GM18508 (cell line): ENCODE measurements at regions not wholly inside any gene's neighbourhood (a gene's known extent, or its start where the extent isn't known, plus 50 kb on each side); places are given as distances from the start of the nearest gene placed in this dataset.
"Not testable (repeated sequence)": the region's sequence is repeated elsewhere in the genome, so short reads cannot be mapped to it uniquely, and the experiment has no call there.

Experiments
- ATAC-seq: cut with Tn5 transposase; IDR thresholded peaks from one replicate; pipeline ENCODE4 v1.9.1; 2021; ENCODE audit warnings: moderate number of reproducible peaks; ENCODE audit not compliant: insufficient read depth, unreplicated experiment

DNA sequence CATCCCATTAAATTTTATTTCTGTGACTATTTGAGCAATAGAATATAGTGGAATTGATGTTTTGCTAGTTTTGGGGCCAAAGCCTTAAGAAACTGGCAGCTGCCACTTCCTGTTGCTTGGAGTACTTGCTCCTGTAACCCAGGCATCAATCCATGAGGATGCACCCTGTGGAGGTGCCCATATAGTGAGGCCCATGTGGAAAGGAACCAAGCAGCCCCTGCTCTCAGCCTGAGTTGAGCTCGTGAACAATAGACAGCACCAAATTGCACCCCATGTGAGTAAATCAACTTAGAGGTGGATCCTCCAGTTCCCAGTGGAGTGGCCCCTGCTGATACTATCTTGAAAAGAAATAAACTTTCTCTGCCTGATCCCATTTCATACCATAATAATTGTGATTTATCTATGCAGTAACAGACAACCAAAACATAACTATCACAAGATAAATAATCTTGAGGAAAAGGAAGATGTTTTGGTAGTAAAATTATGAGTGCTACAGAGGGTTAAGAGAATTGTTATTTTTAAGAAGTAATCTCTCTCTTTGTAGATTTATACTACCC, 481.9 kb downstream of the TBC1D32 start:
- no peak for ATAC-seq

DNA sequence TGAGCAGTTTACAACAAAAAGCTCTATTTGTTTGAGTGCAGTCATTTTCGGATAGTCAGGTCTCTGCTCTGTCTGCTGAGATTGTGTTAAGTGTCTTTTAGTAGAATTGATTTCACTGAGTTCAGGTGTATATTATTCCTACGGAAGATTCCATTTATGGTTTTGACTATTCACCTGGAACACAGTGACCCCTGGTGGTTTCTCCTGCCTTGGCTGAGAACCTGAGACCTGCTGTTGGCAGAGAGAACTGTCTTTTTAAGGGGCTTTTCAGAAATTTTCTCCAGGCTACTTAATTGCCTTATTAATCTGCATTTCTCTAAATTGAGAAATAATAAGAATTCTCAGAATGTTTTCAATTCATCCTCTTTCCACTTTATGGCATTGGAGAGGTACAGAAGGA, 508.0 kb downstream of the TBC1D32 start:
- ATAC-seq: no peak

DNA sequence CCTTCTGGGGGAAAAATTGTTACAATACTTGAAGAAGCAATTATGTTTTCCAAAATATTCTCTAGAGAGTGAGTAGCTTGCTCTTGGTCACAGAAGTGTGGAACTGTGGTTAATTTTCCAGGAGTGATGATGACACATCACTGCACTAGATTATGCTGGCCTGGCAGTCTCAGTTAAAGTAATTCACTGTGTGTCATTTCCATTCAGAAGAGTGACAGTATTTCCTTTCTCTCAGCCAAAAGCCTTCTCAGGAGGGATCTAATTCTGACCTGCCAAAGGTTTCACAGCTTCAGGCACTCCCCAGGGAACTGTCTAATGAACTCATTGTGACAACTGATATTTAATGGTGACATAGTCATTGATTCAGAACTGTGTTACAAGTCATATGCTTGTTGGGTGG, 517.5 kb downstream of the TBC1D32 start:
- no peak for ATAC-seq

DNA sequence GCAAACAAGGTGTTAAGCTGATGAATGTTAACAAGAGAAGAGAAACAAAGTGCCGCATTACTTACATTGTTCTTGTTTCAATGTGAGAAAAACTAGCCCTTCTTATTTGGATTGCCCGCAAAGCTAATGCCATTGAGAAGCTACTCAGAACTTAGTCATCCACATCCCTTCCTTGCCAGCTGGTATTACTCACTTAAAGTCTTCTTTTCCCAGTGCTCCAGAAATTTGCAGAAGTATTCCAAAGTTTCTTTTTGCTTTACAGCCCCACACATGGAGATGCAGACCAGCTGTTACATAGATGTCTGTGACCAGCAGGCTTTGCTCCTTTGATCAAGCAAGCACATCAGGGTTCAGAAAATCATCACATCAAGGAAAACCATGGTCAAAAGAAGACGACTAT, 529.0 kb downstream of the TBC1D32 start:
- no peak for ATAC-seq

DNA sequence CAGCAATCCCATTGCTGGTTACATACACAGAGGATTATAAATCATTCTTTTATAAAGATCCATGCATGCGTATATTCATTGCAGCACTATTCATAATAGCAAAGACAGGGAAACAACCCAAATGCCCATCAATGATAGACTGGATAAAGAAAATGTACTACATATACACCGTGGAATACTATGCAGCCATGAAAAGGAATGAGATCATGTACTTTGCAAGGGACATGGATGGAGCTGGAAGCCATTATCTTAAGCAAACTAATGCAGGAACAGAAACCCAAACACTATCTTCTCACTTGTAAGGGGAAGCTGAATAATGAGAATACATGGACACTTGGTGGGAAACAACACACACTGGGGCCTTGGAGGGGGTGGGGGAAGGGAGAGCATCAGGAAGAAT, 529.7 kb downstream of the TBC1D32 start:
- ATAC-seq: no peak

DNA sequence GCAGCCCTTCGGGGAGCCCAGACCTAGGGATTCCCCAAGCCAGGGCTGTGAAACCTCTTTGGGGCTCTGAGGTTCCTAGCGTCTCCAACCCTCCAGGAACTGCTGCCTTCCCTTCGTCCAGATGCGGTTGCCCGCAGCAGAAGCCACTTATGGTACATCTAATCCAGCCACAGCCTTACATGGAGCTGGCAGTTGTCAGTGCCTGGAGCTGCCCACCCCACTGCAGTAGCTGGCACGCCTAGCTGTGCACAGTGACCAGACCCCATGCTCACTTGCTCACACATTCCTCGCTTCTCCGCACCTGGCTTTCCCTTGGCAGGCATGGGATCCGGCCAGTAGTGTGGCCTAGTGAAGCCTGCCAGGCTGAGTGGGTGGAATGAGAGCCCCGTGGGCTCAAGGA, 547.6 kb downstream of the TBC1D32 start:
- ATAC-seq: no peak

DNA sequence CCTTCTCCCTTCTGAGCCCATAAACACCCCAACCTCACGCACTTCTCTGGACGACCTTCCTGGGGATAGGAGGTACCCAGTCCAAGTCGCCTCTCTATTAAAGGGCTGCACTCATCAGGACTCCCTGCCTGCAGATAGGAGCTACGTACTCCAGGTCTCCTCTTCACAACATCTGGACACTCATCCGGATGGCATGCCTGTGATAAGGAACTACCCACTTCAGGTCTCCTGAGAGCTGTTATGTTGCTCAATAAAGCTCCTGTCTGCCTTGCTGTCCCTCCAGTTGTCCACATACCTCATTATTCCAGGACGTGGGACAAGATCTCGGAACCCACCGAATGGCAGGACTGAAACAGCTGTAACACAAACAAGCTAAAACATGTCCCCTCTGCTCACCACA, 548.0 kb downstream of the TBC1D32 start:
- ATAC-seq: no peak

DNA sequence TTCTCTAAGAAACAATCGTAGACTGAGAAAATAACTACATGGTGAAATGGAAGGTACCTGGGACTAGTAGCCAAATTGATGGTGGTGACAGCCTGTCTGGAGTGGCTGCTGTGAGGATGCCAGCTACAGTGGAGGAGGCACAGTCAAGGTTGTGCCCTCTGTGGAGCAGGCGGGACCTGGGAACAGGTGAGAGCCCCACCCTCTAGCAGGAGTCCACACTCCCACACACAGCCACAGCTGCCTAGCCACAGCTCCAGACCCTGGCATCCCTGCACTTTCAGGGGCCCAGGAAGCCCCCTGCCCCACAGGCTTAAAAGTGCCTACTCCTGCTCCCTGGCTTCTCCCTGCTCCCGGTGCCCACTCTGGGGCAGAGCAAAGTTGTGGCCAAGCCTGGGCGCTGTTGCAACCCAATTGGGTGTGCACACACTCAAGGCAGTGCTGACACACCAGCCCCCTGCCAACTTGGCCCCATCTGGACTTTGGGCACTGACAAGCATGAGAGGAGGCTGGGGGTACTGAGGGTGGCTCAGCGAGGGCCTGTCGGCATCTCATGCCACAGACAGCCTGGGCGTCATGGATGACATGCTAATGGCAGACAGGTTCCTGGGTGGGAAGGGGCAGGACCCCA, 548.7 kb downstream of the TBC1D32 start:
- no peak for ATAC-seq

DNA sequence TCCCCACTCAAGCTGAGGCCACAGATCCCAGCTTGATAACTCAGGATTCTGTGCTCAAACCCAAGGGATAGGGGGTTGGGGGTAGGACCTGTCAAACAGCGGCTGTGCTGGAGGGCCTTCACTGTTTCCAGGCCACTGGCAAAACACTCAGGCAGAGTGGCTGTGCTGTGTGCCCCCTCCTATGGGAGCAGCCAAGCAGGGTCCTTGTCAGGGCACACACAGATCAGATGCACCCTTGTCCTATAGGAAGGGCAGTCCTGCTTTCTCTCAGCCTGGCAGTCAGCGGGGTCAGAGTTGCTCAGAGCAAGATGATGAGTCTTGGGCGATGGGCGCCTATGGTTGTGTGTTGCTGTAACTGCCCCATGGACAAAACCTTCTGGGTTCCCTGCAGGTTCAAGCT, 554.8 kb downstream of the TBC1D32 start:
- ATAC-seq: no peak

DNA sequence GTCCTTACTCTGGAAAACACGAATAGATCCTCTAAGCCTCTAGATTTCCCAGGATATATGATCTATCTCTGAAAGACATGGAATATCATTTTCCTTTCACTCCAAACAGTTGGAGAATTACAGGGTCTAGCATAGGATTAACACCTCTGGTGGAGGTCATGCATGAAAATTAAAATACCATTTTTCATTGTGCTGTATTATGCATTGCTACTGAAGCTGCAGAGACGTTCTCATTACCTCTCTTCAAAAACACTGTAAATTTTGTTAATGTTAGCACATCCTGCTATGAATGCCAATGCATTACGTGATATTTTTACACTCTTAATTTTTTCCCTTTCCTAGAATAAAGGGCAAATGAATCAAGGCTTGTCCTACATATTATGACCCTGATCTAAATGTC, 558.6 kb downstream of the TBC1D32 start:
- ATAC-seq: no peak

DNA sequence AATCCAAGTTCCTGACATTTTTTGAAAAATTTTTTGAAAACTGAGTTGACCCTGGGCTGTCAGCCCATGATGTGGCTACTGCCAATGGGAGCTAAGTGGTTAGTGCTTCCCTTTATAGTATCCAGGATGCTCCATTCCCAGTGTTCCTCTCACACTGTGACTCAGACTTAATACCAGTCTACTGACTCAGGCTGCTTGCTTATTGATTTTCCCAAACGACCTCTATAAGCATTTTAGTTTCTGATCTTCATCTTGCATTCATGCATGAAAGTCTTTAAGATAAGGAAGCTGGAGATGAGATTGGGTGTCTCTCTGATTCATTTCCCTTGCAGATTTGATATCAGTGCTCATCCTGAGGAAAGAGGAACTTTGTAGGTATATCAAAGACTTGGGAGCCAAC, 560.0 kb downstream of the TBC1D32 start:
- ATAC-seq: no peak

DNA sequence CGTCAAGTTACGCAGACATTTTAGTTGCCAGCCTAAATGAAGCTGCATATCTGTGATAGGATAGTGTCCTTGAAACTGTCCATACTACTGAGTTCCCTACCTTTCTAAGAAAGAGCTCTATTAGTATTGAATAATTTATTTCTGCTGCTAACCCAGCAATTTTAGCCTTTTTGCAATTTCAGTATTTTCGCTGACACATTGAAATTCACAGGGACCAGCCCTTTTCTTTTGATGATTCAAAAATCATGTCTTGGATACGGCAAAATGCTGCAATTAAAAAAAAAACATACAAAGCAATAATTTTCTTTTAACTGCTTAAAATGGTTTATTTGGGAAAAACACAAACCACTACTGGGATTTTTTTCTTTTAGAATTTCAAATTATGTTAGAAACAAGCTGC, 563.3 kb downstream of the TBC1D32 start:
- no peak for ATAC-seq

DNA sequence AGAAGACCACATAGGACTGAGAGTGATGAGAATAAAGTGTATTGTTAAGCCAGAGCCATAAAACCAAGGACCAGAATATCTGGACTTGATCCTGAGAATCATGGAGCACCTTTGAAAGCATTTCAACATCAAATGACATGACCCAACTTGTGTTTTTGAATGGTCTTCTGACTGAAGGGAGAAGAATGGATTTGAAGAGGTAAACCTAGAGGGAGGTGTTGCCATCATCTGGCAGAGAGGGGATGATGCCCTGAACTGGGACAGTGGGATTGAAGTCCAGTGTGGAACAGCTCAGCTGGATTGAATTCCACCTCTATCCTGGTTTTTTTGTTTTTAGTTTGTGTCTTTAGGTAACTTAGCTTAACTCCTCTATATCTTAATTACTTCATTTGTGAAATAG, 570.0 kb downstream of the TBC1D32 start:
- ATAC-seq: no peak

DNA sequence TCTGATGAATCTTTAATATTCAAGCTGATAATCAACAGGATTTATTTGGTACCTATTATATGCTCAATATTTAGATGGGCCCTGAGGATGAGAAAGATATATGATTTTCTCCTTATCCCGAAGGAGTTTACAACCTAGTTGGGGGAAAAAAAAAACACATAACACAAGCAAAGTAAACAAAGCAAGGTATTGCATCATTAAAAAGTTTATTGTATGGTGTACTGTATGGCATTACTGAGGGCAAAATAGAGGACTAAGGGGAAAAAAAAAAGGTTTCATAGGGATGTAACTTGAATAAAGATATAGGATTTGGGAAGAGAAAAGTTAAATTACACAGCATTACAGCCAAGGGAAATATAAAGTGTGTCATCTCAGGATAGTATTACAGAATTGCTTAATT, 574.7 kb downstream of the TBC1D32 start:
- no peak for ATAC-seq

DNA sequence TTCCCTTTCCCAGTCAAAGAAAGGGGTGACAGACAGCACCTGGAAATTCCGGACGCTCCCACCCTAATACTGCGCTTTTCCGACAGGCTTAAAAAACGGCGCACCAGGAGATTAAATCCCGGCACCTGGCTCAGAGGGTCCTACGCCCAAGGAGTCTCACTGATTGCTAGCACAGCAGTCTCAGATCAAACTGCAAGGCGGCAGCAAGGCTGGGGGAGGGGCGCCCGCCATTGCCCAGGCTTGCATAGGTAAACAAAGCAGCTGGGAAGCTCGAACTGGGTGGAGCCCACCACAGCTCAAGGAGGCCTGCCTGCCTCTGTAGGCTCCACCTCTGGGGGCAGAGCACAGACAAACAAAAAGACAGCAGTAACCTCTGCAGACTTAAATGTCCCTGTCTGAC, 585.7 kb downstream of the TBC1D32 start:
- ATAC-seq: not testable (repeated sequence)

DNA sequence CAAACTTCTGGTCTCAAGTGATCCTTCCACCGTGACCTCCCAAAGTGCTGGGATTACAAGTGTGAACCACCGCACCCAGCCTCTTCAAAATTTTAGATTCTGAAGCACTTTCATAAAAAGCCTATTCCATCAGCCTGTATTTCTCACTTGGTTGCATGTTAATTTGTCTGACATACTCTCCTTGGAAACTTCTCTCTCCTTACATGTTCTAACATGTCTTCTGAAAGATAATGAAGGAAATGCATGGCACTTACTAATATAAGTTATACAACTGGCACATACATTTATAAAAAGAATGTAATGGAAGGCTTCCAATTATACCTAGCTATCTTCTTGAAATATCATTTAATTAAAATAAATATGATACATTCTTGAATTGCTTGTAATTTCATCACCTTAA, 597.5 kb downstream of the TBC1D32 start:
- ATAC-seq: no peak

DNA sequence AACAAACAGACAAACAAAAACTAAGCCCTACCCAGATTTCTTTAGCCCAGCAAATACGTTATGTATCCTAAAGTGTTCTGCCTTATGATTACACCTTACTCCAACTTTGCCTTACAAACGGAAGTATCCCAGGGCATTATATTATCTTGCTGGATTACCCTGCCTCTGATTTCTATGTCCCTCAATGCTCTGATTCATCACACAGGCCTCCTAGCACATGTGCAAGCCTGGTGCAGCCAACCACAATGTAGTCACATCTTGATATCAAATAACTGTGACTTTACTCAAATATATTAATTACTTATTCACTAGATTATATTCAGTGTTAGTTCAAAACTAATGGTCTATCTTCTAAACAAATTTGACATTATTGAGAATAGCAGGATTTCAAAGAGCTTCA, 598.6 kb downstream of the TBC1D32 start:
- ATAC-seq: no peak

DNA sequence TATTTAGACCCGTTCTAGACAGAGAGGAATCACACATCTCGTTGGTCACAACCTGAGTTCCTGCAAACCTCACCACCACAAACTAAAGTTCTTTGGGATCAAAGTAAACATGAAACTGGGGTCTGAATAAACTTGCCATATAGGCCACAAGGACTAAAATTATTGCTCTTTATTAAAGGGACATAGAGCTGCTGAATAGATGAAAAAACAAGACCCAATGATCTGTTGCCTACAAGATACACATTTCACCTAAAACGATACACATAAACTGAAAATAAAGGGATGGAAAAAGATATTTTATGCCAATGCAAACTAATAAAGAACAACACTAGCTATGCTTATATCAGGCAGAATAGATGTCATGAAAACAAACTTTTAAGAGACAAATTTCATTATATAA, 623.0 kb downstream of the TBC1D32 start:
- no peak for ATAC-seq

DNA sequence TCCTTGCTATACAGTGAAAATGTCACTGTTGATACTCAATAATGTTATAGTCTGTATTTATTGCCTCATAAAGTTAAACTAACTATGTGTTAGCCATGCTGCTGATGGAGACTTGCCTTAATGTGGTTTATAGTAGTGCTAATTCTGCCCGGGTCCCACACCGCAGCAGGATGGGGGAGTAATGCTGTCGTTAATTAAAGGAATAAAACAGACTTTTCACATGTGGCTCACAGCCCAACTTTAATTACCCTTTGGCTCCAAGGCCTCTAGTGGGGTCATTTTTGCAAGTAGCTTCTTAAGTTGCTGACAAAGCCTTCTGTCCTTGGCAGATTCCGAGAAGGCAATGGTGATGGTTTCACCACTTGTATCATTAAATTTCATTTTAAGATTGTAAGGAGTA, 634.3 kb downstream of the TBC1D32 start:
- ATAC-seq: no peak

DNA sequence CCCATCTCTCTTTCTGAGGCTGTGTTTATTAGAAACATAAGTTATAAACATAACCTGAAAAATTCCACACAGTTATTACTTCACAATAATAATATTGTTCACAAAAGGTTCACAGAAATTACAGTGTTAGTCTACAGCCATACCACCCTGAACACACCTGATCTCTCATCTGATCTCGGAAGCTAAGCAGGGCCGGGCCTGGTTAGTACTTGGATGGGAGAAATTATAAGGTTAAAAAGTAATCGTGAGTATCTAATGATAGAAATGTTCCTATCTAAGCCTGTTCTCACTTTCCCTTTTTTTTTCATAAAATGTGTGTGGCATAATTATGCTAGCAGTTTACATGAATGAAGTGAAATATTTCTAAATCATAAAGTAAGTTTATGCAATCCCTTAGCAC, 647.8 kb downstream of the TBC1D32 start:
- ATAC-seq: no peak

DNA sequence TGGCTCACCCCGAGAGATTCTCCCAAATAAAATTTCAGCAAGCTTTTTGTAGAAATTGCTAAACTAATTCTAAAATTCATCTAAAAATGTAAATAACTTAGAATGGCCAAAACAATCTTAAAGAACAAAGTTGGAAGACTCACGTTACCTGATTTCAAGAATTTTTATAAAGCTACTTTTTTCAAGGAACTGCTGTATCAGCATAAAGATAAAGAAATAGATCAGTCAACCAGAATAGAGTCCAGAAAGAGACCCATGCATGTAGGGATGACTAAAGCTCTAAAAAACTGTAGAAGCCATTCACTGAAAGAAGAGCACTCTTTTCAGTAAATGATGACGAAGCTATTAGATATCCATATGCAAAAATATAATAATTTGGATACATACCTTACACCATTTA, 652.1 kb downstream of the TBC1D32 start:
- no peak for ATAC-seq

DNA sequence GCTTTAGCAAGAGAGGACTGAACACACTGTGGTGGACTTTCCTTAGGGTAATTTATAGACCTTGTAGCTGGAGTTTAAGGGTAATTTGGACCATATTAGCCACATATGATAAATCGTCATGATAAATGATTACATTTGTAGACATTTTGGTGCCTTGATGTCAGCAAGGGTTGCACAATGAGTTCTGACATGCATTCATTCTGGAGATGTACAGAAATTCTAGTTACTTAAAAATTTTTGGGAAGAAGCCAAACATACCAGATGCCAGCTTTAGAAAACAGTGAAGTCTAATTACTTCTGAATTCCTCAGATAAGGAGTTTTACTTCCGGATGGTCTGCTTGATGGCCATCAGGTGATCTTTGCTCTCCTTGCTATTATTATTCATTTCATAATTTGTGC, 653.1 kb downstream of the TBC1D32 start:
- no peak for ATAC-seq

DNA sequence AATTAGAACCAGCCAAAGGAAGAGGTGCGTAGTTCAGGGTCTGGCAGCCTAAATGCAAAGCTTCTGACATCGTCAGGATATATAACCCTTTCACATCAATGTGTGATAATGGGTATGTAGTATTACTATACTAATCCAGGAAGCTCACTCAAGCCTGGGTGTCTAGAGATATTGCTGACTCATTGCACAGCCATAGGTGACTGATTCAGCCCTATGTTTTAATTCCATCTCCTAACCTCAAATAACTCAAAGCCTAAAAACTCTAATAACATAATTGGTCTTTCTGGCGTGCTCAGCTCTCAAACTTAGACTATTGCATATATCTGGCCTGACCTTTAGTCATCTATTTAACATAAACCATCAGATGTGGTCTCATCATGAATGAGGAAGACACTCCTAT, 658.4 kb downstream of the TBC1D32 start:
- ATAC-seq: no peak
